Aorta (tissue), 5 donors: ENCODE measurements at regions not wholly inside any gene's neighbourhood (a gene's known extent, or its start where the extent isn't known, plus 50 kb on each side); places are given as distances from the start of the nearest gene placed in this dataset.
"Not testable (repeated sequence)": the region's sequence is repeated elsewhere in the genome, so short reads cannot be mapped to it uniquely, and the experiment has no call there.

ENCODE experiments used
- ATAC-seq: fragments of 200-7000 bp; cut with Tn5 transposase; one replicate; pipeline ENCODE4 v1.9.1; 2022; ENCODE audit warnings: moderate library complexity; ENCODE audit not compliant: low FRiP score
- DNase-seq, 2 donors: peaks; one replicate each; pipeline ENCODE4 v3.0.0-alpha.2; 2020
- H3K27ac ChIP-seq, 2 donors: one replicate each; pipeline ENCODE4 v1.5.1; 2013; ENCODE audit warnings: low read length in 2 of 2, mild to moderate bottlenecking in 2 of 2, moderate library complexity in 2 of 2, control low read depth in 1 of 2, inconsistent platforms in 1 of 2, low read depth in 1 of 2
- H3K27me3 ChIP-seq, 2 donors: one replicate each; pipeline ENCODE4 v1.6.1; 2013; ENCODE audit warnings: control low read depth in 1 of 2, low read length in 1 of 2, mild to moderate bottlenecking in 1 of 2, moderate library complexity in 1 of 2; ENCODE audit not compliant: insufficient read depth in 2 of 2, control insufficient read depth in 1 of 2
- H3K36me3 ChIP-seq, 2 donors: one replicate each; pipeline ENCODE4 v1.6.1; 2013; ENCODE audit warnings: control low read depth in 1 of 2, low read length in 1 of 2, mild to moderate bottlenecking in 1 of 2; ENCODE audit not compliant: insufficient read depth in 2 of 2, control insufficient read depth in 1 of 2
- H3K4me1 ChIP-seq, 2 donors: one replicate each; pipeline ENCODE4 v1.6.1; 2013; ENCODE audit warnings: low read length in 2 of 2, control low read depth in 1 of 2, mild to moderate bottlenecking in 1 of 2, moderate library complexity in 1 of 2; ENCODE audit not compliant: insufficient read depth in 2 of 2, control insufficient read depth in 1 of 2
- H3K4me3 ChIP-seq, 2 donors: one replicate each; pipeline ENCODE4 v1.5.1; 2013; ENCODE audit warnings: low read length in 2 of 2, control low read depth in 1 of 2, mild to moderate bottlenecking in 1 of 2
- H3K9me3 ChIP-seq: one replicate; pipeline ENCODE4 v1.6.1; 2013; ENCODE audit warnings: mild to moderate bottlenecking, low read length; ENCODE audit not compliant: control insufficient read depth
- WGBS, 2 donors: extraction: QIAGEN DNeasy Blood & Tissue Kit; methylation state at CpG; one replicate each; pipeline ENCODE4 v1.1.7; 2013; 5-methylcytosine and 5-hydroxymethylcytosine counted together
- intact Hi-C, 2 donors: fragments of 100-400 bp; cut with DNase I; formaldehyde crosslinking; loops; one replicate each; pipeline versions ENCODE4 v1.14.2 to v1.15.0; 2022
- donor health status: healthy with polysubstance abuse.
- donor health status: Bipolar disorder and iron deficiency.
- donor health status: DM: no; HTN: no; CAD: no.
- donor health status: DM: no; HTN: no; CAD: no.
- donor health status: DM: yes; HTN: yes; CAD: no.

GRCh38 chr15:39022532-39023305 lies 458.1 kb upstream of the RASGRP1 start:
- no peak overlapping the region for H3K27ac ChIP-seq
- DNase-seq (no peak), ATAC-seq (no peak)
- WGBS, 2 donors = 84 to 89% methylated on average over 4 of the region's 4 CpGs
- H3K27me3 ChIP-seq = no peaks in the 10 kb centered on the region
- no peak overlapping the region for H3K4me3 ChIP-seq
- no peaks in the 10 kb centered on the region for H3K4me1 ChIP-seq
- H3K9me3 ChIP-seq = no peaks in the 10 kb centered on the region
- intact Hi-C loops = no loop called here
- H3K36me3 ChIP-seq = no peaks in the 10 kb centered on the region

- H3K36me3 ChIP-seq = no peaks in the 10 kb centered on the region
- 52 to 63% methylated on average over 4 of the region's 4 CpGs for WGBS, 2 donors
- H3K9me3 ChIP-seq = no peaks in the 10 kb centered on the region
- no peaks in the 10 kb centered on the region for H3K27me3 ChIP-seq
- no peak overlapping the region for H3K27ac ChIP-seq
- H3K4me3 ChIP-seq = no peak overlapping the region
- ATAC-seq = no peak
- intact Hi-C loops = no loop called here
- DNase-seq = no peak
- no peaks in the 10 kb centered on the region for H3K4me1 ChIP-seq
Measured at GRCh38 chr15:39025321-39025720, 460.7 kb upstream of the RASGRP1 start.

GRCh38 chr15:39025881-39026280 lies 461.3 kb upstream of the RASGRP1 start:
- Histone ChIP-seq H3K4me3 (no peak overlapping the region), H3K27me3 (no peaks in the 10 kb centered on the region), H3K36me3 (no peaks in the 10 kb centered on the region), H3K9me3 (no peaks in the 10 kb centered on the region), H3K4me1 (no peaks in the 10 kb centered on the region), H3K27ac (no peak overlapping the region)
- intact Hi-C loops = no loop called here
- ATAC-seq = no peak
- 89 to 96% methylated on average over 1 of the region's 1 CpG for WGBS, 2 donors
- no peak for DNase-seq

- peak; percentile 59 to 75 for DNase-seq
- no peak overlapping the region for H3K4me3 ChIP-seq
- H3K27me3 ChIP-seq = peaks cover 0 to 1% of the 10 kb centered on the region in 2 donors
- no peaks in the 10 kb centered on the region for H3K9me3 ChIP-seq
- WGBS, 2 donors = 66 to 76% methylated on average over 3 of the region's 3 CpGs
- intact Hi-C loops = no loop called here
- H3K27ac ChIP-seq = no peak overlapping the region
- peak; percentile 65 for ATAC-seq
- H3K4me1 ChIP-seq = no peaks in the 10 kb centered on the region
- no peaks in the 10 kb centered on the region for H3K36me3 ChIP-seq
Measured at GRCh38 chr15:39028069-39028468, 463.5 kb upstream of the RASGRP1 start.

- Histone ChIP-seq H3K4me1 (no peaks in the 10 kb centered on the region), H3K4me3 (no peak overlapping the region), H3K27me3 (peaks cover 0 to 1% of the 10 kb centered on the region in 2 donors), H3K27ac (no peak overlapping the region), H3K36me3 (no peaks in the 10 kb centered on the region), H3K9me3 (no peaks in the 10 kb centered on the region)
- WGBS, 2 donors = 77 to 83% methylated on average over 1 of the region's 1 CpG
- ATAC-seq (no peak), DNase-seq (no peak)
- intact Hi-C loops = no loop called here
Measured at GRCh38 chr15:39029741-39030140, 465.1 kb upstream of the RASGRP1 start.

GRCh38 chr15:39030291-39031070 lies 465.9 kb upstream of the RASGRP1 start:
- DNase-seq = no peak

GRCh38 chr15:39031596-39031995 lies 467.0 kb upstream of the RASGRP1 start:
- intact Hi-C loops = no loop called here
- Histone ChIP-seq H3K27ac (no peak overlapping the region), H3K4me1 (no peaks in the 10 kb centered on the region), H3K9me3 (no peaks in the 10 kb centered on the region), H3K27me3 (peaks cover 0 to 1% of the 10 kb centered on the region in 2 donors), H3K4me3 (no peak overlapping the region), H3K36me3 (no peaks in the 10 kb centered on the region)
- 34 to 39% methylated on average over 4 of the region's 4 CpGs for WGBS, 2 donors
- DNase-seq = no peak
- ATAC-seq = no peak

More at GRCh38 chr15:39030291-39031070, 465.9 kb upstream of the RASGRP1 start:
- Histone ChIP-seq H3K9me3 (no peaks in the 10 kb centered on the region), H3K27ac (no peak overlapping the region), H3K27me3 (peaks cover 0 to 1% of the 10 kb centered on the region in 2 donors), H3K36me3 (no peaks in the 10 kb centered on the region), H3K4me3 (no peak overlapping the region), H3K4me1 (no peaks in the 10 kb centered on the region)
- 69 to 72% methylated on average over 6 of the region's 6 CpGs for WGBS, 2 donors
- no peak for ATAC-seq
- intact Hi-C loops = no loop called here

GRCh38 chr15:39034816-39035215 lies 470.2 kb upstream of the RASGRP1 start:
- Histone ChIP-seq H3K9me3 (peaks cover 1% of the 10 kb centered on the region), H3K4me1 (no peaks in the 10 kb centered on the region), H3K27me3 (peaks cover 0 to 1% of the 10 kb centered on the region in 2 donors), H3K4me3 (no peak overlapping the region), H3K36me3 (no peaks in the 10 kb centered on the region), H3K27ac (no peak overlapping the region)
- no peak for ATAC-seq
- intact Hi-C loops = no loop called here
- WGBS, 2 donors = 62 to 69% methylated on average over 2 of the region's 2 CpGs
- DNase-seq = no peak

- WGBS, 2 donors = 84 to 89% methylated on average over 2 of the region's 2 CpGs
- H3K4me1 ChIP-seq, intact Hi-C loops, DNase-seq, H3K36me3 ChIP-seq, H3K4me3 ChIP-seq, H3K27ac ChIP-seq, H3K9me3 ChIP-seq, ATAC-seq, H3K27me3 ChIP-seq: not testable (repeated sequence)
Measured at GRCh38 chr15:39037611-39038010, 473.0 kb upstream of the RASGRP1 start.
